ENCODE measurements at regions not wholly inside any gene's neighbourhood (a gene's known extent, or its start where the extent isn't known, plus 50 kb on each side); places are given as distances from the start of the nearest gene placed in this dataset.

DNA sequence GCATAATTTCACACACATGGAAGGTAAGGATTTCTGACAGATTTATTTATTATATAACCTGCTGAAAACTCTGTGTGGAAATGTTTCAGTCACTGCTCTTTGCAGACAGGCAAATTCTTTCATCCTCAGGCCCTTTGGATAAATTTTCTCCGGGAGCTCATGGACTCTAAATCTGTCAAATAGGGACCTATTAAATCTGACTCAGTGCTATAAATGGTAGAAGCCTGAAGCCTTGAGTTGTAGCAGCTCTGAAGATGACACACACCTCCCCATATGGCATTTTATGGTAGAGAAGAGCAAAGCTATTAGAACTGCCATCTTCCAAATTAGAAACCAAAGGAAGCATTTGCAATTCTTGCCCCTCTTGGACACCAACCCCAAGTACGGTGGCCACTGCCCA lies 808.7 kb downstream of the XPNPEP1 start:
- TF ChIP-seq, protein P1, sequence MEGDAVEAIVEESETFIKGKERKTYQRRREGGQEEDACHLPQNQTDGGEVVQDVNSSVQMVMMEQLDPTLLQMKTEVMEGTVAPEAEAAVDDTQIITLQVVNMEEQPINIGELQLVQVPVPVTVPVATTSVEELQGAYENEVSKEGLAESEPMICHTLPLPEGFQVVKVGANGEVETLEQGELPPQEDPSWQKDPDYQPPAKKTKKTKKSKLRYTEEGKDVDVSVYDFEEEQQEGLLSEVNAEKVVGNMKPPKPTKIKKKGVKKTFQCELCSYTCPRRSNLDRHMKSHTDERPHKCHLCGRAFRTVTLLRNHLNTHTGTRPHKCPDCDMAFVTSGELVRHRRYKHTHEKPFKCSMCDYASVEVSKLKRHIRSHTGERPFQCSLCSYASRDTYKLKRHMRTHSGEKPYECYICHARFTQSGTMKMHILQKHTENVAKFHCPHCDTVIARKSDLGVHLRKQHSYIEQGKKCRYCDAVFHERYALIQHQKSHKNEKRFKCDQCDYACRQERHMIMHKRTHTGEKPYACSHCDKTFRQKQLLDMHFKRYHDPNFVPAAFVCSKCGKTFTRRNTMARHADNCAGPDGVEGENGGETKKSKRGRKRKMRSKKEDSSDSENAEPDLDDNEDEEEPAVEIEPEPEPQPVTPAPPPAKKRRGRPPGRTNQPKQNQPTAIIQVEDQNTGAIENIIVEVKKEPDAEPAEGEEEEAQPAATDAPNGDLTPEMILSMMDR (conservative IDR thresholded peaks at IDR 0.05; ENCODE audit: low read depth, low read length): no peak
- no peak for TF ChIP-seq EZH2 (IDR thresholded peaks at IDR 0.05; ENCODE audit: low read length, unreplicated experiment)
- TF ChIP-seq EZH2phosphoT487 (IDR thresholded peaks at IDR 0.05; ENCODE audit: borderline replicate concordance, low read length): no peak
